OCI-LY1 (cell line): ENCODE measurements at regions not wholly inside any gene's neighbourhood (a gene's known extent, or its start where the extent isn't known, plus 50 kb on each side); places are given as distances from the start of the nearest gene placed in this dataset.

Source experiments
- H2AFZ ChIP-seq: fragments of 200-600 bp; sonication (generic), shearing (Covaris generic); 2 replicates; pipeline ENCODE4 v1.6.0; 2014; ENCODE audit warnings: antibody characterized with exemption, mild to moderate bottlenecking, low read length
- H3F3A ChIP-seq: fragments of 200-600 bp; sonication (generic), shearing (Covaris generic); 2 replicates; pipeline ENCODE4 v1.6.0; 2014; ENCODE audit warnings: mild to moderate bottlenecking, antibody characterized with exemption, low read length, moderate library complexity; ENCODE audit not compliant: insufficient read depth
- H3K27ac ChIP-seq: fragments of 200-600 bp; sonication (generic); 2 replicates; pipeline ENCODE4 v1.5.1; 2014; ENCODE audit warnings: low read length, mixed run types, mild to moderate bottlenecking, low read depth; ENCODE audit not compliant: poor library complexity, severe bottlenecking
- H3K27me3 ChIP-seq: fragments of 200-600 bp; sonication (generic); 2 replicates; pipeline ENCODE4 v1.6.0; 2014; ENCODE audit warnings: antibody characterized with exemption, mild to moderate bottlenecking, low read length, moderate library complexity; ENCODE audit not compliant: insufficient read depth
- H3K36me3 ChIP-seq: fragments of 200-600 bp; sonication (generic); 2 replicates; pipeline ENCODE4 v1.6.1; 2014; ENCODE audit warnings: mild to moderate bottlenecking, antibody characterized with exemption, low read length, moderate library complexity, mixed read lengths; ENCODE audit not compliant: insufficient read depth
- H3K4me1 ChIP-seq: fragments of 200-600 bp; sonication (generic); 2 replicates; pipeline ENCODE4 v1.5.1; 2014; ENCODE audit warnings: mild to moderate bottlenecking, low read length, moderate library complexity; ENCODE audit not compliant: insufficient read depth, severe bottlenecking
- H3K4me2 ChIP-seq: fragments of 200-600 bp; sonication (generic), shearing (Covaris generic); 2 replicates; pipeline ENCODE4 v1.6.1; 2014; ENCODE audit warnings: low read length
- H3K4me3 ChIP-seq: fragments of 200-600 bp; sonication (generic); 2 replicates; pipeline ENCODE4 v1.5.1; 2014; ENCODE audit warnings: low read length, low read depth, mild to moderate bottlenecking, mixed read lengths; ENCODE audit not compliant: poor library complexity, severe bottlenecking
- H3K79me2 ChIP-seq: fragments of 200-600 bp; shearing (Covaris generic); 2 replicates; pipeline ENCODE4 v1.6.1; 2016; ENCODE audit warnings: mixed run types, low read length, mixed read lengths; ENCODE audit not compliant: insufficient read depth
- H3K9ac ChIP-seq: fragments of 200-600 bp; sonication (generic), shearing (Covaris generic); 2 replicates; pipeline ENCODE4 v1.6.1; 2014; ENCODE audit warnings: mild to moderate bottlenecking, low read length, mixed read lengths
- H3K9me2 ChIP-seq: fragments of 200-600 bp; sonication (generic), shearing (Covaris generic); 2 replicates; pipeline ENCODE4 v1.6.1; 2014; ENCODE audit warnings: low read depth, mild to moderate bottlenecking, low read length, mixed read lengths
- H3K9me3 ChIP-seq: fragments of 200-600 bp; shearing (Covaris generic); 2 replicates; pipeline ENCODE4 v1.6.1; 2014; ENCODE audit warnings: low read length, mixed read lengths
- H4K20me1 ChIP-seq: fragments of 200-600 bp; sonication (generic), shearing (Covaris generic); 2 replicates; pipeline ENCODE4 v1.6.0; 2016; ENCODE audit warnings: mild to moderate bottlenecking, low read length; ENCODE audit not compliant: insufficient read depth
- EZH2 ChIP-seq: fragments of 200-600 bp; sonication (generic), shearing (Covaris generic); IDR thresholded peaks from 2 replicates; pipeline ENCODE4 v1.8.0; 2017; ENCODE audit warnings: borderline replicate concordance, mixed run types, mild to moderate bottlenecking, antibody characterized with exemption, low read length, moderate library complexity, mixed read lengths
- TF ChIP-seq, protein P1 (sequence below): fragments of 200-600 bp; sonication (generic), shearing (Covaris generic); IDR thresholded peaks from 2 replicates; pipeline ENCODE4 v1.5.1; 2017; ENCODE audit warnings: mild to moderate bottlenecking, antibody characterized with exemption, low read length, moderate library complexity, mixed read lengths

DNA sequence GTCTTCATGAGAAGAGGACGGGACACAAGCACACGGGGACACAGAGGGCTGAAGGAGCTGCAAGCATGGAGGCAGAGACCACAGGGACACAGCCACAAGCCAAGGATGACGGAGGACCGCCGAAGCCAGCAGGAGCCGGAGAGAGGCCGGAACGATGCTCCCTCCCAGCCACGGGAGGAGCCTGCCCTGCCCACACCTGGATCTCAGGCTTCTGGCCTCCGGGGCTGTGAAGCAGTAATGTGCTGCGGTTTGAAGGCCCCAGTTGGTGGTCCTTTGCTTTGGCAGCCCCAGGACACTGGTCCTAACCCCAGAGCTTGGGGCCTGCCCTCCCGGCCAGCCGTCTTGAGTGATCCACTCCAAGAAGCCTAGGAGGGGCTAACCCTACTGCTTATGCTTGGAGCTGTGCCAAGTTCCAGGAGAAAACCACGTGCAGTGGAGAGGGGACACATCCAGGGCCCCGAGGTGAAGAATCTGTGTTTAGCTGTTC is 85.9 kb downstream of the HMX1 start:
- Histone ChIP-seq H3K4me2 (no peak overlapping the region), H3K36me3 (no peaks in the 10 kb centered on the region), H3F3A (no peaks in the 10 kb centered on the region), H3K79me2 (no peaks in the 10 kb centered on the region), H3K9me3 (no peaks in the 10 kb centered on the region), H3K27ac (no peak overlapping the region), H3K4me3 (no peak overlapping the region), H3K27me3 (no peaks in the 10 kb centered on the region), H3K9me2 (no peaks in the 10 kb centered on the region), H2AFZ (no peak overlapping the region), H3K4me1 (no peaks in the 10 kb centered on the region), H4K20me1 (no peaks in the 10 kb centered on the region), H3K9ac (no peak overlapping the region)
- TF ChIP-seq, protein P1, sequence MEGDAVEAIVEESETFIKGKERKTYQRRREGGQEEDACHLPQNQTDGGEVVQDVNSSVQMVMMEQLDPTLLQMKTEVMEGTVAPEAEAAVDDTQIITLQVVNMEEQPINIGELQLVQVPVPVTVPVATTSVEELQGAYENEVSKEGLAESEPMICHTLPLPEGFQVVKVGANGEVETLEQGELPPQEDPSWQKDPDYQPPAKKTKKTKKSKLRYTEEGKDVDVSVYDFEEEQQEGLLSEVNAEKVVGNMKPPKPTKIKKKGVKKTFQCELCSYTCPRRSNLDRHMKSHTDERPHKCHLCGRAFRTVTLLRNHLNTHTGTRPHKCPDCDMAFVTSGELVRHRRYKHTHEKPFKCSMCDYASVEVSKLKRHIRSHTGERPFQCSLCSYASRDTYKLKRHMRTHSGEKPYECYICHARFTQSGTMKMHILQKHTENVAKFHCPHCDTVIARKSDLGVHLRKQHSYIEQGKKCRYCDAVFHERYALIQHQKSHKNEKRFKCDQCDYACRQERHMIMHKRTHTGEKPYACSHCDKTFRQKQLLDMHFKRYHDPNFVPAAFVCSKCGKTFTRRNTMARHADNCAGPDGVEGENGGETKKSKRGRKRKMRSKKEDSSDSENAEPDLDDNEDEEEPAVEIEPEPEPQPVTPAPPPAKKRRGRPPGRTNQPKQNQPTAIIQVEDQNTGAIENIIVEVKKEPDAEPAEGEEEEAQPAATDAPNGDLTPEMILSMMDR, result no peak
- TF ChIP-seq EZH2, result no peak

DNA sequence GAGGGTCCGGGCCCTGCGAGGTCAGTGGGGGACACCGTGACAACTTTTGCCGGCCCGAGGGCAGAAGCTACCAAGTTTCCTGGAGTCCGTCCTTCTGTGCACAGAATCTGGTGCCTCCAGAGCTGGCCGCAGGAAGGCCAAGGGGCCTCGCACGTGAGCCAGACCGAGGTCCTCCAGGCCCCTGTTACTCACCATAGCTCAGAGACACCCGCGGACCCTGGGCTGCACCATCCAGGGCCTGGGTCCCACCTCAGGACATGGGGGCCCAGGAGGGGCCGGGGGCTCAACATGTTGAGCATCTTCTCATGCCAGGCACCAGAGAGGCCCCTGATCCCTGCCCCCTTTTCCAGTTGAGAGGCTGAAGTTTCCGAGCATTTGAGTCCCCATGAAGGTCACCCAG is 87.9 kb downstream of the HMX1 start:
- H3K27ac ChIP-seq, result no peak overlapping the region
- H3K27me3 ChIP-seq, result no peaks in the 10 kb centered on the region
- H3F3A ChIP-seq, result no peaks in the 10 kb centered on the region
- no peak overlapping the region for H3K4me3 ChIP-seq
- H3K79me2 ChIP-seq, result no peaks in the 10 kb centered on the region
- no peaks in the 10 kb centered on the region for H3K36me3 ChIP-seq
- H3K9ac ChIP-seq, result no peak overlapping the region
- no peak overlapping the region for H3K4me2 ChIP-seq
- TF ChIP-seq, protein P1, result no peak
- TF ChIP-seq EZH2, result no peak
- no peaks in the 10 kb centered on the region for H3K9me3 ChIP-seq
- no peaks in the 10 kb centered on the region for H4K20me1 ChIP-seq
- no peaks in the 10 kb centered on the region for H3K4me1 ChIP-seq
- no peak overlapping the region for H2AFZ ChIP-seq
- no peaks in the 10 kb centered on the region for H3K9me2 ChIP-seq

GRCh38 chr4:8782135-8782534 is 89.5 kb downstream of the HMX1 start:
- Histone ChIP-seq H3K27ac (no peak overlapping the region), H3K27me3 (no peaks in the 10 kb centered on the region), H3K4me3 (no peak overlapping the region), H3K79me2 (no peaks in the 10 kb centered on the region), H3K4me2 (no peak overlapping the region), H3K36me3 (no peaks in the 10 kb centered on the region), H4K20me1 (no peaks in the 10 kb centered on the region), H3K9me2 (no peaks in the 10 kb centered on the region), H3F3A (no peaks in the 10 kb centered on the region), H3K4me1 (no peaks in the 10 kb centered on the region), H3K9me3 (no peaks in the 10 kb centered on the region), H3K9ac (no peak overlapping the region), H2AFZ (no peak overlapping the region)
- TF ChIP-seq, protein P1, result no peak
- no peak for TF ChIP-seq EZH2
